Upper lobe of left lung (tissue), 6 donors: ENCODE measurements at regions not wholly inside any gene's neighbourhood (a gene's known extent, or its start where the extent isn't known, plus 50 kb on each side); places are given as distances from the start of the nearest gene placed in this dataset.

ENCODE experiments used
- ATAC-seq, 2 donors: fragments of 200-7000 bp; cut with Tn5 transposase; one replicate each; pipeline ENCODE4 v1.9.1; 2022; ENCODE audit warnings: mild to moderate bottlenecking in 2 of 2, moderate library complexity in 2 of 2; ENCODE audit not compliant: low FRiP score in 2 of 2
- DNase-seq, 2 donors: peaks; one replicate each; pipeline ENCODE4 v3.0.0-alpha.2; 2019 to 2020
- H3K27ac ChIP-seq, 4 donors: fragments of 200-600 bp; sonication (generic); one replicate each; pipeline ENCODE4 v1.5.1; 2016 to 2019
- H3K27me3 ChIP-seq, 4 donors: fragments of 200-600 bp; sonication (generic); one replicate each; pipeline ENCODE4 v1.5.1; 2017 to 2019
- H3K36me3 ChIP-seq, 4 donors: fragments of 200-600 bp; sonication (generic); one replicate each; pipeline ENCODE4 v1.5.1; 2016 to 2019
- H3K4me1 ChIP-seq, 4 donors: fragments of 200-600 bp; sonication (generic); one replicate each; pipeline ENCODE4 v1.5.1; 2018 to 2019
- H3K4me3 ChIP-seq, 4 donors: fragments of 200-600 bp; sonication (generic); one replicate each; pipeline ENCODE4 v1.5.1; 2017 to 2019; ENCODE audit warnings: mild to moderate bottlenecking in 2 of 4, moderate library complexity in 1 of 4
- H3K9me3 ChIP-seq, 4 donors: fragments of 200-600 bp; sonication (generic); one replicate each; pipeline ENCODE4 v1.5.1; 2018 to 2019
- CTCF ChIP-seq, 6 experiments: fragments of 450-650 bp in 4 of 6; fragments of 200-600 bp in 2 of 6; sonication (generic) in 2 of 6; IDR thresholded peaks; one replicate each; pipeline ENCODE4 v1.5.1; 2016 to 2019; ENCODE audit warnings: antibody characterized with exemption in 6 of 6
- EP300 ChIP-seq, 4 donors: sonication (generic); formaldehyde crosslinking; IDR thresholded peaks; one replicate each; pipeline ENCODE4 v1.5.1; 2017; ENCODE audit warnings: antibody characterized with exemption in 4 of 4, control low read depth in 2 of 4
- POLR2A ChIP-seq, 4 donors: fragments of 450-650 bp; IDR thresholded peaks; one replicate each; pipeline ENCODE4 v1.5.1; 2016 to 2017; ENCODE audit warnings: antibody characterized with exemption in 4 of 4, mild to moderate bottlenecking in 2 of 4
- POLR2AphosphoS5 ChIP-seq, 2 donors: sonication (generic); formaldehyde crosslinking; IDR thresholded peaks; one replicate each; pipeline ENCODE4 v1.5.1; 2017; ENCODE audit warnings: antibody characterized with exemption in 2 of 2
- WGBS, 2 donors: methylation state at CpG; one replicate each; pipeline ENCODE4 v1.1.5; 2017 to 2018; 5-methylcytosine and 5-hydroxymethylcytosine counted together
- donor health status: DM: no; HTN: no; CAD: no; lungs with moderate emphysema.
- donor health status: DM: no; HTN: yes; CAD: no; lungs with severe emphysema.

- Histone ChIP-seq H3K4me1 (no peaks in the 10 kb centered on the region), H3K4me3 (no peak overlapping the region), H3K9me3 (no peaks in the 10 kb centered on the region), H3K27me3 (no peaks in the 10 kb centered on the region), H3K36me3 (no peaks in the 10 kb centered on the region), H3K27ac (no peak overlapping the region)
- DNase-seq: no peak
- no peak for ATAC-seq
- no peak for TF ChIP-seq POLR2AphosphoS5 (IDR thresholded peaks at IDR 0.05)
- TF ChIP-seq CTCF (IDR thresholded peaks at IDR 0.05): no peak
- TF ChIP-seq EP300 (IDR thresholded peaks at IDR 0.05): no peak
- no peak for TF ChIP-seq POLR2A (IDR thresholded peaks at IDR 0.05)
- WGBS, 2 donors: 84 to 87% methylated on average over 4 of the region's 4 CpGs
Observed at GRCh38 chr2:113826346-113827285, 63.3 kb upstream of the ACTR3 start.

GRCh38 chr2:113823716-113824595 lies 65.9 kb upstream of the ACTR3 start:
- no peak overlapping the region for H3K27ac ChIP-seq
- H3K9me3 ChIP-seq: no peaks in the 10 kb centered on the region
- no peaks in the 10 kb centered on the region for H3K27me3 ChIP-seq
- ATAC-seq (no peak), DNase-seq (no peak)
- no peaks in the 10 kb centered on the region for H3K36me3 ChIP-seq
- TF ChIP-seq POLR2A (IDR thresholded peaks at IDR 0.05): no peak
- TF ChIP-seq EP300 (IDR thresholded peaks at IDR 0.05): no peak
- no peak for TF ChIP-seq CTCF (IDR thresholded peaks at IDR 0.05)
- no peak for TF ChIP-seq POLR2AphosphoS5 (IDR thresholded peaks at IDR 0.05)
- H3K4me3 ChIP-seq: no peak overlapping the region
- 68 to 88% methylated on average over 4 of the region's 4 CpGs for WGBS, 2 donors
- H3K4me1 ChIP-seq: peaks cover 0 to 2% (median under 1%) of the 10 kb centered on the region in 4 donors

GRCh38 chr2:113822087-113822815 lies 65.8 kb upstream of the SLC35F5 start:
- H3K4me1 ChIP-seq: peaks cover 7 to 13% (median 12%) of the 10 kb centered on the region in 4 donors

More at GRCh38 chr2:113822087-113822815, 65.8 kb upstream of the SLC35F5 start:
- H3K27me3 ChIP-seq: no peaks in the 10 kb centered on the region
- no peaks in the 10 kb centered on the region for H3K36me3 ChIP-seq
- TF ChIP-seq POLR2AphosphoS5 (IDR thresholded peaks at IDR 0.05): no peak
- no peak for TF ChIP-seq POLR2A (IDR thresholded peaks at IDR 0.05)
- TF ChIP-seq EP300 (IDR thresholded peaks at IDR 0.05): no peak
- TF ChIP-seq CTCF (IDR thresholded peaks at IDR 0.05): no peak
- H3K9me3 ChIP-seq: no peaks in the 10 kb centered on the region
- DNase-seq: no peak
- no peak overlapping the region for H3K4me3 ChIP-seq
- ATAC-seq: no peak
- 85 to 89% methylated on average over 7 of the region's 7 CpGs for WGBS, 2 donors
- no peak overlapping the region for H3K27ac ChIP-seq
